ENCODE measurements at regions not wholly inside any gene's neighbourhood (a gene's known extent, or its start where the extent isn't known, plus 50 kb on each side); places are given as distances from the start of the nearest gene placed in this dataset.

GRCh38 chr2:196253116-196253480, 81.7 kb upstream of the STK17B start:
- no peak for TF ChIP-seq CTCF (IDR thresholded peaks at IDR 0.05; ENCODE audit: control extremely low read depth, extremely low read depth, low read depth, missing control alignments)
- DNase-seq (ENCODE audit: extremely low spot score) = no peak
- ChIA-PET POLR2A (interaction anchor here (0.6 kb wide), 1 partner anchor 84 kb away, joined by 10 read pairs; no protein-coding TSS in a partner anchor), CTCF (interaction anchor here (1.1 to 1.4 kb wide), 2 partner anchors 9 to 23 kb away, joined by 4 read pairs; no protein-coding TSS in a partner anchor)

GRCh38 chr2:196256585-196256984, 85.2 kb upstream of the STK17B start:
- no peak for DNase-seq (ENCODE audit: extremely low spot score)
- POLR2A ChIA-PET = interaction anchor here (0.6 kb wide), 1 partner anchor 1908 kb away, joined by 5 read pairs; no protein-coding TSS in a partner anchor
- TF ChIP-seq CTCF (IDR thresholded peaks at IDR 0.05; ENCODE audit: control extremely low read depth, extremely low read depth, low read depth, missing control alignments) = no peak
- CTCF ChIA-PET = interaction anchor here (1.4 to 1.8 kb wide), 3 partner anchors 16 to 22 kb away, joined by 3 to 6 read pairs (median 4); no protein-coding TSS in a partner anchor

DNA sequence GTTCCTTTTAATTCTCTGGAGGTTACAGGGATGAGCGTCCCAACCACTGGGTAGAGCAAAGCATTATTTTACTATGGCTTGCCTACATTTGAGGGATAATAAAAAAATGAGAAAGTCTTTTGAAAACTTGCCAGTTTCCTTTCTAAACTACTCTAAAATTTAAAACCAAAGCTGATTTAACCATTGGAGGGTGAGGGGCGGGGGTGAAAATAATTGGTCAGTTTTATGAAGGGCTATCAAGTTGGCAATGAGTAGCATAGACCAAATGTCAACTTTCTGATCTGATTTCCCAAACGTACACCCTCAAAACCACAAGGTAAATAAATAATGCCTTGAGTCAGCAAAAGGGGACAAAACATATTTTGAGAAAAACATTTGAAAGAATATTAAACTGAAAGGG, 85.7 kb upstream of the STK17B start:
- ChIA-PET CTCF (no interaction called here), POLR2A (no interaction called here)
- no peak for TF ChIP-seq CTCF (IDR thresholded peaks at IDR 0.05; ENCODE audit: control extremely low read depth, extremely low read depth, low read depth, missing control alignments)
- no peak for DNase-seq (ENCODE audit: extremely low spot score)

GRCh38 chr2:196258407-196258806, 87.0 kb upstream of the STK17B start:
- no peak for TF ChIP-seq CTCF (IDR thresholded peaks at IDR 0.05; ENCODE audit: control extremely low read depth, extremely low read depth, low read depth, missing control alignments)
- CTCF ChIA-PET = interaction anchor here (0.9 to 2.0 kb wide), 3 partner anchors 13 to 43 kb away, joined by 3 to 6 read pairs (median 3); no protein-coding TSS in a partner anchor
- no peak for DNase-seq (ENCODE audit: extremely low spot score)
- POLR2A ChIA-PET = interaction anchor here (0.6 kb wide), 1 partner anchor 286 kb away, joined by 3 read pairs; no protein-coding TSS in a partner anchor

- CTCF ChIA-PET = interaction anchor here (0.6 to 3.8 kb wide), 12 partner anchors 9 to 194 kb away, joined by 3 to 13 read pairs (median 4); no protein-coding TSS in a partner anchor
- no peak for TF ChIP-seq CTCF (IDR thresholded peaks at IDR 0.05; ENCODE audit: control extremely low read depth, extremely low read depth, low read depth, missing control alignments)
- no peak for DNase-seq (ENCODE audit: extremely low spot score)
- POLR2A ChIA-PET = interaction anchor here (0.5 kb wide), 1 partner anchor 49 kb away, joined by 3 read pairs; no protein-coding TSS in a partner anchor
Measured at GRCh38 chr2:196259507-196260481, 88.4 kb upstream of the STK17B start.

- CTCF ChIA-PET = interaction anchor here (0.8 to 3.8 kb wide), 7 partner anchors 12 to 193 kb away, joined by 3 to 13 read pairs (median 6); no protein-coding TSS in a partner anchor
- no peak for DNase-seq (ENCODE audit: extremely low spot score)
- TF ChIP-seq CTCF (IDR thresholded peaks at IDR 0.05; ENCODE audit: control extremely low read depth, extremely low read depth, low read depth, missing control alignments) = no peak
- POLR2A ChIA-PET = interaction anchor here (0.5 kb wide), 1 partner anchor 49 kb away, joined by 3 read pairs; no protein-coding TSS in a partner anchor
Measured at GRCh38 chr2:196260546-196260945, 89.2 kb upstream of the STK17B start.

Measured in GM10248 (cell line).